ENCODE measurements at regions not wholly inside any gene's neighbourhood (a gene's known extent, or its start where the extent isn't known, plus 50 kb on each side); places are given as distances from the start of the nearest gene placed in this dataset.

DNA sequence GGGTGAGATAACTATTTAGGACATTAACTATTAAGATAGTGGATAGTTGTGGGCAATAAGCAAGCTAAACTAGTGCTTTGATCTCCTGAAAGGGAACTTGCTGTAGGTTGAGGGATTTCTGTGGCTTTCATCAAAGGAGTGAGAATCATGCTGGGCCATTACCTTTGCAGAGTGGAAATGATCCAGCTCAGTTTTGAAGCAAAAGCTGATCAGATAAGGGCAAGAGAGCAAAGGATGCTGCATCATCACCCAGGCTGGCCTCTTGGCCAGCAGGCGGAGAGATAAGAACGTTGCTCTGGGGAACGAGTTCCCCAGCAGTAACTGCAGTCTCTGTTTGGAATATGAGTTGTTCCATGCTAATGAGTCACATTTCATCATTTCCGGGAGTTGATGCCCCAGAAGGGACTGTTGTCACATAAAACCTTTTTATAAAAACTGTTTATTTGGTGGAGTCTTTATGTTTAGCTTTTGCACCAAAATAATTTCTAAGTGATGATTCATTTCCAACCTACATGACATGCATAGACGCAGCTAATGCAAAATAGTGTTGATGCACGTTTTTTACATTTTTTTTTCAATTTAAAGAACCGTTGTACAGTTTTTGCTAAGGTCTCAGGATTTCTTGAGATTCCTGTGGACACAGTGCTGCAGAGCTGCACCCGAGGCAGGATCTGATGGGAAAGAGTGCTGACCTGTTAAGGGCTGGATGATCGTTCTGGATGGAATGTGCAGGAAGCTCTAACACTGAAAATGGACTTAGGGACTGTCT is 99.3 kb downstream of the ACTBL2 start:
- no peaks in the 10 kb centered on the region for H3K9me3 ChIP-seq (ENCODE audit: insufficient read depth, low read length)
- no peak overlapping the region for H3K9ac ChIP-seq (ENCODE audit: low read length)
- peak overlapping the region; percentile 20; the same call in 1 of the 2 replicates for H3K4me2 ChIP-seq (ENCODE audit: low read length)

DNA sequence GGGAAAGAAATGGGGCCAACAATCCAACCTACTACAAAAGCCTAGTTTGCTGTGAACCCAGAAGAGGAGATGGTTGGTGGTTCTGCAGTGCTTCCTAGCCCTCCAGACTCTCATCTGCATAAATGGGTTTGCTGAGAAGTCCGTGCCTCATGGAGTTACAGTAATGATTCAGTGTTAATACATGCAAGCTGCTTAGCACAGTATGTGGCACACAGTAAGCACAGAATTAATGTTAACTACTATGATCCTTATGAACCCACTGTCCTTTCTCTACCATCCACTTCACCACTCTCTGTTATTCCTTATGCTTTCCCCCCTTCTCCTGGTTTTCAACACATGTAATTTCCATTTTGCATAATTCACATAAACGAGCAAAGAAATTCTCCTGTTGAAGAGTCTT is 100.0 kb downstream of the ACTBL2 start:
- Histone ChIP-seq H3K4me3 (ENCODE audit: low read length) (no peak overlapping the region), H3K9ac (ENCODE audit: low read length) (no peak overlapping the region), H3K4me1 (ENCODE audit: low read length) (no peaks in the 10 kb centered on the region), H3K4me2 (ENCODE audit: low read length) (no peak overlapping the region), H2AFZ (ENCODE audit: low read depth, low read length) (no peak overlapping the region), H3K27me3 (ENCODE audit: low read depth, low read length) (no peaks in the 10 kb centered on the region), H3K9me3 (ENCODE audit: insufficient read depth, low read length) (no peaks in the 10 kb centered on the region), H4K20me1 (ENCODE audit: insufficient read depth, low read length) (no peaks in the 10 kb centered on the region), H3K79me2 (ENCODE audit: low read length) (no peaks in the 10 kb centered on the region), H3K36me3 (replicated peaks; ENCODE audit: low read depth, low read length) (no peaks in the 10 kb centered on the region), H3K27ac (ENCODE audit: low read length) (no peak overlapping the region)
- TF ChIP-seq, protein P1, sequence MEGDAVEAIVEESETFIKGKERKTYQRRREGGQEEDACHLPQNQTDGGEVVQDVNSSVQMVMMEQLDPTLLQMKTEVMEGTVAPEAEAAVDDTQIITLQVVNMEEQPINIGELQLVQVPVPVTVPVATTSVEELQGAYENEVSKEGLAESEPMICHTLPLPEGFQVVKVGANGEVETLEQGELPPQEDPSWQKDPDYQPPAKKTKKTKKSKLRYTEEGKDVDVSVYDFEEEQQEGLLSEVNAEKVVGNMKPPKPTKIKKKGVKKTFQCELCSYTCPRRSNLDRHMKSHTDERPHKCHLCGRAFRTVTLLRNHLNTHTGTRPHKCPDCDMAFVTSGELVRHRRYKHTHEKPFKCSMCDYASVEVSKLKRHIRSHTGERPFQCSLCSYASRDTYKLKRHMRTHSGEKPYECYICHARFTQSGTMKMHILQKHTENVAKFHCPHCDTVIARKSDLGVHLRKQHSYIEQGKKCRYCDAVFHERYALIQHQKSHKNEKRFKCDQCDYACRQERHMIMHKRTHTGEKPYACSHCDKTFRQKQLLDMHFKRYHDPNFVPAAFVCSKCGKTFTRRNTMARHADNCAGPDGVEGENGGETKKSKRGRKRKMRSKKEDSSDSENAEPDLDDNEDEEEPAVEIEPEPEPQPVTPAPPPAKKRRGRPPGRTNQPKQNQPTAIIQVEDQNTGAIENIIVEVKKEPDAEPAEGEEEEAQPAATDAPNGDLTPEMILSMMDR (IDR thresholded peaks at IDR 0.05; ENCODE audit: low read depth, low read length), result no peak
- TF ChIP-seq EZH2phosphoT487 (IDR thresholded peaks at IDR 0.05; ENCODE audit: low read depth), result no peak

More for the DNA sequence above, 99.3 kb downstream of the ACTBL2 start:
- no peaks in the 10 kb centered on the region for H3K4me1 ChIP-seq (ENCODE audit: low read length)
- H3K79me2 ChIP-seq (ENCODE audit: low read length), result no peaks in the 10 kb centered on the region
- H3K36me3 ChIP-seq (replicated peaks; ENCODE audit: low read depth, low read length), result no peaks in the 10 kb centered on the region
- no peak overlapping the region for H3K4me3 ChIP-seq (ENCODE audit: low read length)
- no peaks in the 10 kb centered on the region for H4K20me1 ChIP-seq (ENCODE audit: insufficient read depth, low read length)
- H3K27me3 ChIP-seq (ENCODE audit: low read depth, low read length), result no peaks in the 10 kb centered on the region
- no peak for TF ChIP-seq EZH2phosphoT487 (IDR thresholded peaks at IDR 0.05; ENCODE audit: low read depth)
- TF ChIP-seq, protein P1 (IDR thresholded peaks at IDR 0.05; ENCODE audit: low read depth, low read length), result no peak
- no peak overlapping the region for H2AFZ ChIP-seq (ENCODE audit: low read depth, low read length)
- H3K27ac ChIP-seq (ENCODE audit: low read length), result no peak overlapping the region

DNA sequence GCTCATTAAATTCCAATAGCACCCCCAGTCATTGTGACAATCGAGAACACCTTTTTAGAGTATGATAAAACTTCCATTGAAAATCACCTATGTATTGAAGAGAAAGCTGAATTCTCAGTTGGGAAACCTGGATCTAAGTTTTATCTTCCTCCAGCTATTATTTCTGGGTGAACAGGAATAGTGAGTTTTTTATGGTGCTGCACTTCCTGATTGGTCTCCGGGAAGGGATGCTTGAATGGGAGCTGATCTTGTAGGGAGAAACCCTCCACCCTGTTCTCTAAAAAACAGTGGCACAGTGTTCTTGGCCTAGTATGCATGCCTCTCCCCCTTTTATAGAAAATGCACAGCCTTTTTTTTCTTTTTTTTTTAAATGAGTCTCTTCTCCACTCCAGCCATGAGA is 112.2 kb downstream of the ACTBL2 start:
- Histone ChIP-seq H3K9me3 (ENCODE audit: insufficient read depth, low read length) (no peaks in the 10 kb centered on the region), H3K36me3 (replicated peaks; ENCODE audit: low read depth, low read length) (no peaks in the 10 kb centered on the region), H3K27me3 (ENCODE audit: low read depth, low read length) (no peaks in the 10 kb centered on the region), H3K4me2 (ENCODE audit: low read length) (no peak overlapping the region), H3K4me3 (ENCODE audit: low read length) (no peak overlapping the region), H4K20me1 (ENCODE audit: insufficient read depth, low read length) (no peaks in the 10 kb centered on the region), H3K79me2 (ENCODE audit: low read length) (no peaks in the 10 kb centered on the region), H2AFZ (ENCODE audit: low read depth, low read length) (no peak overlapping the region), H3K4me1 (ENCODE audit: low read length) (no peaks in the 10 kb centered on the region), H3K27ac (ENCODE audit: low read length) (no peak overlapping the region), H3K9ac (ENCODE audit: low read length) (no peak overlapping the region)
- TF ChIP-seq, protein P1 (IDR thresholded peaks at IDR 0.05; ENCODE audit: low read depth, low read length), result no peak
- TF ChIP-seq EZH2phosphoT487 (IDR thresholded peaks at IDR 0.05; ENCODE audit: low read depth), result no peak

DNA sequence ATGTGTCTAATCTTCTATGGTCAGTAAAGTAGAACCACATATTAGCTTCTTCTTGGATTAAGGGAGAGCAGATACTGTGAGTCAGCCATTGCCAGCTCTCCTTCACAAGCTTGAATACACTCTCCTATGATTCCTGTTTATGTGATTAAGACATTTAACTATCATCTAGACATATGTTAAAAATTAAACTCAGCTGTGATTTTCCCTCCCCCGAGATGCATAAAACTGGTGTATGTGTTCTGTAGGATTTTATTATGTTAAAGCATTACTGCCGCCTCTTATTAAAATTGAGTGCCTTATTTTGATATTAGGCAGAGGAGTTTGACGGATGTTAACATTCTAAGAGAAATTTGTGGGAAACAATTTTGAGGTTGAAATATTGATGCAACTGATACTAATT is 114.6 kb downstream of the ACTBL2 start:
- Histone ChIP-seq H3K4me1 (ENCODE audit: low read length) (no peaks in the 10 kb centered on the region), H3K36me3 (replicated peaks; ENCODE audit: low read depth, low read length) (no peaks in the 10 kb centered on the region), H3K27me3 (ENCODE audit: low read depth, low read length) (no peaks in the 10 kb centered on the region), H3K4me2 (ENCODE audit: low read length) (no peak overlapping the region), H3K27ac (ENCODE audit: low read length) (no peak overlapping the region), H3K9ac (ENCODE audit: low read length) (no peak overlapping the region), H3K4me3 (ENCODE audit: low read length) (no peak overlapping the region), H4K20me1 (ENCODE audit: insufficient read depth, low read length) (no peaks in the 10 kb centered on the region), H3K9me3 (ENCODE audit: insufficient read depth, low read length) (no peaks in the 10 kb centered on the region), H3K79me2 (ENCODE audit: low read length) (no peaks in the 10 kb centered on the region), H2AFZ (ENCODE audit: low read depth, low read length) (no peak overlapping the region)
- TF ChIP-seq, protein P1 (IDR thresholded peaks at IDR 0.05; ENCODE audit: low read depth, low read length), result no peak
- no peak for TF ChIP-seq EZH2phosphoT487 (IDR thresholded peaks at IDR 0.05; ENCODE audit: low read depth)
